ENCODE measurements at regions not wholly inside any gene's neighbourhood (a gene's known extent, or its start where the extent isn't known, plus 50 kb on each side); places are given as distances from the start of the nearest gene placed in this dataset.
"Not testable (repeated sequence)": the region's sequence is repeated elsewhere in the genome, so short reads cannot be mapped to it uniquely, and the experiment has no call there.

GRCh38 chr2:55811048-55811447 is 112.5 kb downstream of the EFEMP1 start:
- no peak for DNase-seq (ENCODE audit: low read depth)

GRCh38 chr2:55810622-55811020 is 113.0 kb downstream of the EFEMP1 start:
- no peak for DNase-seq (ENCODE audit: low read depth)

GRCh38 chr2:55809875-55810621 is 113.5 kb downstream of the EFEMP1 start:
- DNase-seq (ENCODE audit: low read depth): peak; percentile 54

GRCh38 chr2:55807900-55808299 is 114.3 kb upstream of the PNPT1 start:
- DNase-seq (ENCODE audit: low read depth): no peak

- DNase-seq (ENCODE audit: low read depth): no peak
Observed at GRCh38 chr2:55805686-55806085, 112.0 kb upstream of the PNPT1 start.

- DNase-seq (ENCODE audit: low read depth): no peak
Observed at GRCh38 chr2:55804535-55804934, 110.9 kb upstream of the PNPT1 start.

GRCh38 chr2:55802067-55802466 is 108.4 kb upstream of the PNPT1 start:
- no peak for DNase-seq (ENCODE audit: low read depth)

- DNase-seq (ENCODE audit: low read depth): no peak
Observed at GRCh38 chr2:55801436-55801835, 107.8 kb upstream of the PNPT1 start.

- not testable (repeated sequence) for DNase-seq (ENCODE audit: low read depth)
Observed at GRCh38 chr2:55799624-55800023, 106.0 kb upstream of the PNPT1 start.

- DNase-seq (ENCODE audit: low read depth): no peak
Observed at GRCh38 chr2:55796121-55796520, 102.5 kb upstream of the PNPT1 start.

- not testable (repeated sequence) for DNase-seq (ENCODE audit: low read depth)
Observed at GRCh38 chr2:55793602-55794001, 100.0 kb upstream of the PNPT1 start.

- no peak for DNase-seq (ENCODE audit: low read depth)
Observed at GRCh38 chr2:55786280-55786679, 92.6 kb upstream of the PNPT1 start.

- DNase-seq (ENCODE audit: low read depth): not testable (repeated sequence)
Observed at GRCh38 chr2:55783751-55784150, 90.1 kb upstream of the PNPT1 start.

GRCh38 chr2:55782528-55783173 is 89.0 kb upstream of the PNPT1 start:
- no peak for DNase-seq (ENCODE audit: low read depth)

- DNase-seq (ENCODE audit: low read depth): no peak
Observed at GRCh38 chr2:55781542-55781941, 87.9 kb upstream of the PNPT1 start.

- DNase-seq (ENCODE audit: low read depth): no peak
Observed at GRCh38 chr2:55780697-55781096, 87.1 kb upstream of the PNPT1 start.

GRCh38 chr2:55779459-55780421 is 86.1 kb upstream of the PNPT1 start:
- DNase-seq (ENCODE audit: low read depth): peak; percentile 11

GRCh38 chr2:55776966-55777365 is 83.3 kb upstream of the PNPT1 start:
- DNase-seq (ENCODE audit: low read depth): no peak

GRCh38 chr2:55776479-55776878 is 82.8 kb upstream of the PNPT1 start:
- DNase-seq (ENCODE audit: low read depth): no peak

- no peak for DNase-seq (ENCODE audit: low read depth)
Observed at GRCh38 chr2:55775828-55776227, 82.2 kb upstream of the PNPT1 start.

GRCh38 chr2:55773651-55774050 is 80.0 kb upstream of the PNPT1 start:
- DNase-seq (ENCODE audit: low read depth): not testable (repeated sequence)
